Body of pancreas (tissue), 4 donors: ENCODE measurements at regions not wholly inside any gene's neighbourhood (a gene's known extent, or its start where the extent isn't known, plus 50 kb on each side); places are given as distances from the start of the nearest gene placed in this dataset.

Experiments
- POLR2A ChIP-seq, 3 donors: fragments of 450-650 bp; IDR thresholded peaks; one replicate each; pipeline ENCODE4 v1.6.1; 2016; ENCODE audit warnings: antibody characterized with exemption in 3 of 3, mild to moderate bottlenecking in 2 of 3
- TF ChIP-seq, protein P1 (sequence below), 7 experiments: fragments of 450-650 bp in 4 of 7; fragments of 200-600 bp in 3 of 7; sonication (generic) in 3 of 7; IDR thresholded peaks; one replicate each; pipeline ENCODE4 v1.5.1; 2016 to 2019; ENCODE audit warnings: antibody characterized with exemption in 7 of 7

- TF ChIP-seq POLR2A (IDR thresholded peaks at IDR 0.05): no peak
- TF ChIP-seq, protein P1, sequence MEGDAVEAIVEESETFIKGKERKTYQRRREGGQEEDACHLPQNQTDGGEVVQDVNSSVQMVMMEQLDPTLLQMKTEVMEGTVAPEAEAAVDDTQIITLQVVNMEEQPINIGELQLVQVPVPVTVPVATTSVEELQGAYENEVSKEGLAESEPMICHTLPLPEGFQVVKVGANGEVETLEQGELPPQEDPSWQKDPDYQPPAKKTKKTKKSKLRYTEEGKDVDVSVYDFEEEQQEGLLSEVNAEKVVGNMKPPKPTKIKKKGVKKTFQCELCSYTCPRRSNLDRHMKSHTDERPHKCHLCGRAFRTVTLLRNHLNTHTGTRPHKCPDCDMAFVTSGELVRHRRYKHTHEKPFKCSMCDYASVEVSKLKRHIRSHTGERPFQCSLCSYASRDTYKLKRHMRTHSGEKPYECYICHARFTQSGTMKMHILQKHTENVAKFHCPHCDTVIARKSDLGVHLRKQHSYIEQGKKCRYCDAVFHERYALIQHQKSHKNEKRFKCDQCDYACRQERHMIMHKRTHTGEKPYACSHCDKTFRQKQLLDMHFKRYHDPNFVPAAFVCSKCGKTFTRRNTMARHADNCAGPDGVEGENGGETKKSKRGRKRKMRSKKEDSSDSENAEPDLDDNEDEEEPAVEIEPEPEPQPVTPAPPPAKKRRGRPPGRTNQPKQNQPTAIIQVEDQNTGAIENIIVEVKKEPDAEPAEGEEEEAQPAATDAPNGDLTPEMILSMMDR (IDR thresholded peaks at IDR 0.05): no peak
Measured at GRCh38 chr2:144666032-144666431, 146.1 kb upstream of the ZEB2 start.
